ENCODE measurements at regions not wholly inside any gene's neighbourhood (a gene's known extent, or its start where the extent isn't known, plus 50 kb on each side); places are given as distances from the start of the nearest gene placed in this dataset.

GRCh38 chr15:27669641-27670040 lies 429.5 kb downstream of the OCA2 start:
- intact Hi-C loops (cut with DNase I) = no loop called here
- Histone ChIP-seq H3K27me3 (no peaks in the 10 kb centered on the region), H3K4me1 (no peaks in the 10 kb centered on the region), H3K27ac (no peak overlapping the region), H3K9me3 (no peaks in the 10 kb centered on the region), H3K36me3 (no peaks in the 10 kb centered on the region), H3K4me3 (replicated peaks in 1 of 3) (no peak overlapping the region)
- WGBS, 2 donors = 87 to 92% methylated on average over 10 of the region's 10 CpGs
- TF ChIP-seq POLR2A (IDR thresholded peaks at IDR 0.05) = no peak
- no peak for TF ChIP-seq CTCF (IDR thresholded peaks at IDR 0.05)
- no peak for DNase-seq

- Histone ChIP-seq H3K4me1 (no peaks in the 10 kb centered on the region), H3K36me3 (no peaks in the 10 kb centered on the region), H3K4me3 (replicated peaks in 1 of 3) (no peak overlapping the region), H3K27me3 (no peaks in the 10 kb centered on the region), H3K9me3 (no peaks in the 10 kb centered on the region), H3K27ac (no peak overlapping the region)
- intact Hi-C loops (cut with DNase I) = no loop called here
- TF ChIP-seq POLR2A (IDR thresholded peaks at IDR 0.05) = no peak
- 73 to 79% methylated on average over 9 of the region's 9 CpGs for WGBS, 2 donors
- DNase-seq = no peak
Observed at GRCh38 chr15:27668471-27669220, 430.5 kb downstream of the OCA2 start.

GRCh38 chr15:27665002-27665401 lies 434.1 kb downstream of the OCA2 start:
- DNase-seq = no peak
- no peak overlapping the region for H3K27ac ChIP-seq
- intact Hi-C loops (cut with DNase I) = no loop called here
- H3K4me1 ChIP-seq = no peaks in the 10 kb centered on the region
- H3K9me3 ChIP-seq = no peaks in the 10 kb centered on the region
- no peaks in the 10 kb centered on the region for H3K27me3 ChIP-seq
- TF ChIP-seq CTCF (IDR thresholded peaks at IDR 0.05) (no peak), POLR2A (IDR thresholded peaks at IDR 0.05) (no peak)
- no peaks in the 10 kb centered on the region for H3K36me3 ChIP-seq
- no peak overlapping the region for H3K4me3 ChIP-seq (replicated peaks in 1 of 3)
- 66 to 78% methylated on average over 5 of the region's 5 CpGs for WGBS, 2 donors

- Histone ChIP-seq H3K4me3 (replicated peaks in 1 of 3) (no peak overlapping the region), H3K9me3 (no peaks in the 10 kb centered on the region), H3K4me1 (no peaks in the 10 kb centered on the region), H3K27me3 (no peaks in the 10 kb centered on the region), H3K36me3 (no peaks in the 10 kb centered on the region), H3K27ac (no peak overlapping the region)
- no peak for TF ChIP-seq CTCF (IDR thresholded peaks at IDR 0.05)
- no peak for DNase-seq
- intact Hi-C loops (cut with DNase I) = no loop called here
Observed at GRCh38 chr15:27662892-27663291, 436.2 kb downstream of the OCA2 start.

GRCh38 chr15:27660676-27661075 lies 438.4 kb downstream of the OCA2 start:
- no peak overlapping the region for H3K4me3 ChIP-seq (replicated peaks in 1 of 3)
- intact Hi-C loops (cut with DNase I) = no loop called here
- no peak for DNase-seq
- no peak for TF ChIP-seq CTCF (IDR thresholded peaks at IDR 0.05)
- TF ChIP-seq POLR2A (IDR thresholded peaks at IDR 0.05) = no peak
- H3K27me3 ChIP-seq = no peaks in the 10 kb centered on the region
- H3K27ac ChIP-seq = no peak overlapping the region
- no peaks in the 10 kb centered on the region for H3K9me3 ChIP-seq
- no peaks in the 10 kb centered on the region for H3K36me3 ChIP-seq
- no peaks in the 10 kb centered on the region for H3K4me1 ChIP-seq

All from thyroid gland (tissue), 4 donors.